K562 (cell line): ENCODE measurements at regions not wholly inside any gene's neighbourhood (a gene's known extent, or its start where the extent isn't known, plus 50 kb on each side); places are given as distances from the start of the nearest gene placed in this dataset.

Source experiments
- ATAC-seq: fragments of 200-7000 bp; cut with Tn5 transposase; 3 replicates; pipeline ENCODE4 v1.9.1; 2020; ENCODE audit warnings: moderate library complexity
- BruUV-seq: library from RNA; stranded (reverse); fragments of 400-500 nt; replicated peaks from 2 replicates; lab custom pipeline; 2021; lab: Mats Ljungman, UMichigan
- CTCF ChIA-PET: fragments of 300-600 bp; formaldehyde crosslinking; extraction: SDS; loops from one replicate; lab custom pipeline; 2021; ENCODE audit warnings: low intra/inter-chr PET ratio; lab: Yijun Ruan, JAX
- POLR2A ChIA-PET: fragments of 300-600, 350-650 bp; sonication (Branson Sonifier 250); formaldehyde crosslinking; extraction: SDS; loops from one replicate; lab custom pipeline; 2021; ENCODE audit warnings: antibody characterized with exemption, inconsistent platforms; lab: Yijun Ruan, JAX
- DNase-seq, 4 experiments: peaks; one replicate each; pipeline versions ENCODE4 v3.0.0 to v3.0.0-alpha.2; 2011 to 2018; ENCODE audit warnings: low spot score in 3 of 4, mixed read lengths in 3 of 4; ENCODE audit errors: extremely low read depth in 1 of 4
- FAIRE-seq: peaks from 2 replicates; lab custom pipeline; 2011; peaks lifted over from hg19 to GRCh38; lab: Jason Lieb, UNC
- H2AFZ ChIP-seq: 2 replicates; pipeline ENCODE4 v1.6.0; 2011; ENCODE audit warnings: low read depth, low read length, control low read depth, inconsistent platforms
- H3K27ac ChIP-seq: fragments of 200-600 bp; 3 replicates; pipeline ENCODE4 v1.8.0; 2011; ENCODE audit warnings: low read depth, mild to moderate bottlenecking, control low read depth, inconsistent platforms, low read length, moderate library complexity, mixed read lengths; ENCODE audit errors: extremely low read depth
- H3K27me3 ChIP-seq, 2 experiments: fragments of 300-600 bp in 1 of 2; 2 replicates in 1 of 2; 3 replicates in 1 of 2; pipeline versions ENCODE4 v1.6.0 to v1.8.0; 2011; ENCODE audit warnings: inconsistent platforms in 2 of 2, low read length in 2 of 2, mild to moderate bottlenecking in 1 of 2, mixed read lengths in 1 of 2, moderate library complexity in 1 of 2; ENCODE audit not compliant: control insufficient read depth in 2 of 2, insufficient read depth in 2 of 2
- H3K36me3 ChIP-seq: fragments of 300-600 bp; 3 replicates; pipeline ENCODE4 v1.8.0; 2011; ENCODE audit warnings: mild to moderate bottlenecking, low read length, inconsistent platforms; ENCODE audit not compliant: control insufficient read depth, insufficient read depth
- H3K4me1 ChIP-seq, 2 experiments: fragments of 200-600 bp in 1 of 2; replicated peaks in 1 of 2; 2 replicates in 1 of 2; 3 replicates in 1 of 2; pipeline versions ENCODE4 v1.5.1 to v1.8.0; 2011; ENCODE audit warnings: inconsistent platforms in 2 of 2, low read length in 2 of 2, mild to moderate bottlenecking in 1 of 2, mixed read lengths in 1 of 2, moderate library complexity in 1 of 2; ENCODE audit not compliant: control insufficient read depth in 2 of 2, insufficient read depth in 2 of 2
- H3K4me2 ChIP-seq: 2 replicates; pipeline ENCODE4 v1.6.1; 2011; ENCODE audit warnings: low read length, control low read depth, inconsistent platforms, mixed read lengths; ENCODE audit not compliant: insufficient read depth
- H3K4me3 ChIP-seq: fragments of 200-600 bp; sonication (generic), shearing (Covaris generic); 2 replicates; pipeline ENCODE4 v1.5.1; 2016; ENCODE audit warnings: control low read depth, inconsistent platforms
- H3K79me2 ChIP-seq: fragments of 200-600 bp; 3 replicates; pipeline ENCODE4 v1.8.0; 2011; ENCODE audit warnings: low read length, inconsistent platforms; ENCODE audit not compliant: control insufficient read depth, insufficient read depth
- H3K9ac ChIP-seq, 2 experiments: 2 replicates each; pipeline versions ENCODE4 v1.6.0 to v1.6.1; 2011; ENCODE audit warnings: low read depth in 2 of 2, low read length in 2 of 2, control low read depth in 1 of 2, inconsistent platforms in 1 of 2, mild to moderate bottlenecking in 1 of 2, mixed read lengths in 1 of 2; ENCODE audit not compliant: insufficient read depth in 1 of 2
- H3K9me1 ChIP-seq: one replicate; pipeline ENCODE4 v1.6.0; 2011; ENCODE audit warnings: inconsistent platforms, mild to moderate bottlenecking, low read length, moderate library complexity; ENCODE audit not compliant: control insufficient read depth, insufficient read depth
- H3K9me3 ChIP-seq: replicated peaks from 2 replicates; pipeline ENCODE4 v1.5.1; 2011; ENCODE audit warnings: low read depth, low read length, inconsistent platforms; ENCODE audit not compliant: control insufficient read depth, insufficient read depth
- H4K20me1 ChIP-seq: replicated peaks from 2 replicates; pipeline ENCODE4 v1.6.1; 2011; ENCODE audit warnings: low read length, inconsistent platforms, mixed read lengths; ENCODE audit not compliant: control insufficient read depth, insufficient read depth
- ATF7 ChIP-seq: fragments of 450-650 bp; IDR thresholded peaks from 2 replicates; pipeline ENCODE4 v1.7.1; 2014; ENCODE audit warnings: mild to moderate bottlenecking, moderate library complexity
- C11orf30 ChIP-seq: fragments of 450-650 bp; IDR thresholded peaks from 2 replicates; pipeline ENCODE4 v1.6.1; 2016; ENCODE audit warnings: low read depth, mild to moderate bottlenecking
- CHD4 ChIP-seq: fragments of 200-600 bp; sonication (generic); IDR thresholded peaks from 3 replicates; pipeline ENCODE4 v1.6.1; 2012; ENCODE audit warnings: low read depth, mild to moderate bottlenecking, mixed read lengths, low read length, inconsistent platforms; ENCODE audit not compliant: insufficient read depth, insufficient replicate concordance, poor library complexity, severe bottlenecking
- EGR1 ChIP-seq: fragments of 450-650 bp; conservative IDR thresholded peaks from 2 replicates; pipeline ENCODE4 v1.6.1; 2017; ENCODE audit warnings: mild to moderate bottlenecking
- ELF4 ChIP-seq: fragments of 450-650 bp; formaldehyde crosslinking; IDR thresholded peaks from 2 replicates; pipeline ENCODE4 v1.4.0; 2022; ENCODE audit warnings: missing genetic modification characterization
- ELK1 ChIP-seq: sonication (generic); formaldehyde crosslinking; IDR thresholded peaks from 2 replicates; pipeline ENCODE4 v1.8.1; 2022; ENCODE audit warnings: missing genetic modification reagents
- GABPB1 ChIP-seq: sonication (generic); formaldehyde crosslinking; IDR thresholded peaks from 2 replicates; pipeline ENCODE4 v1.8.0; 2022; ENCODE audit warnings: mild to moderate bottlenecking, missing genetic modification reagents
- LEF1 ChIP-seq: fragments of 450-650 bp; IDR thresholded peaks from 2 replicates; pipeline ENCODE4 v1.6.1; 2016; ENCODE audit warnings: mild to moderate bottlenecking
- PREB ChIP-seq: sonication (generic); formaldehyde crosslinking; IDR thresholded peaks from 2 replicates; pipeline ENCODE4 v1.8.1; 2023; ENCODE audit warnings: mild to moderate bottlenecking, missing genetic modification reagents
- RBM39 ChIP-seq: fragments of 200-400 bp; formaldehyde crosslinking; optimal IDR thresholded peaks from 2 replicates; pipeline ENCODE3; 2018; ENCODE audit warnings: low read depth, low read length
- RCOR1 ChIP-seq, 2 experiments: IDR thresholded peaks; 2 replicates each; pipeline ENCODE4 v1.6.1; 2012; ENCODE audit warnings: low read depth in 2 of 2, low read length in 2 of 2, borderline replicate concordance in 1 of 2, improper control_type of control experiment in 1 of 2
- RFX7 ChIP-seq: fragments of 250-450 bp; sonication (Bioruptor Pico); IDR thresholded peaks from 2 replicates; pipeline ENCODE4 v1.5.1; 2021; ENCODE audit warnings: mild to moderate bottlenecking
- SMARCB1 ChIP-seq: IDR thresholded peaks from 2 replicates; pipeline ENCODE4 v1.6.1; 2011; ENCODE audit warnings: improper control_type of control experiment, low read depth; ENCODE audit not compliant: insufficient read length
- ZNF124 ChIP-seq: sonication (generic); formaldehyde crosslinking; IDR thresholded peaks from 2 replicates; pipeline ENCODE4 v1.8.1; 2022; ENCODE audit warnings: missing genetic modification reagents
- ZNF224 ChIP-seq: sonication (generic); formaldehyde crosslinking; IDR thresholded peaks from 2 replicates; pipeline ENCODE4 v1.8.0; 2022; ENCODE audit warnings: mild to moderate bottlenecking, missing genetic modification reagents
- ZNF384 ChIP-seq: IDR thresholded peaks from 2 replicates; pipeline ENCODE4 v1.6.1; 2012; ENCODE audit warnings: low read depth, low read length, improper control_type of control experiment
- WGBS: fragments of 100-300 bp; shearing (Covaris generic); methylation state at CpG from one replicate; pipeline ENCODE4 v1.1.6; 2016; ENCODE audit warnings: low coverage, mixed read lengths; ENCODE audit not compliant: insufficient coverage; ENCODE audit errors: missing lambda C conversion rate; 5-methylcytosine and 5-hydroxymethylcytosine counted together
- in situ Hi-C: fragments of 300-500 bp; cut with MboI; formaldehyde crosslinking; loops from 4 replicates; pipeline ENCODE4 v1.15.0; 2018; ENCODE audit warnings: inconsistent platforms, mixed read lengths
- intact Hi-C: fragments of 100-400 bp; cut with micrococcal nuclease; formaldehyde crosslinking; loops from 2 replicates; pipeline ENCODE4 v1.14.2; 2022
- TF ChIP-seq, protein P1 (sequence below), 2 experiments: fragments of 450-650 bp in 1 of 2; sonication (generic) in 1 of 2; formaldehyde crosslinking; conservative IDR thresholded peaks; 2 replicates each; pipeline versions ENCODE4 v1.4.0 to v1.8.1; 2020 to 2022; ENCODE audit warnings: mild to moderate bottlenecking in 1 of 2, missing genetic modification reagents in 1 of 2

- ChIA-PET POLR2A (no interaction called here), CTCF (no interaction called here)
- no peaks in the 10 kb centered on the region for H3K36me3 ChIP-seq
- no peak overlapping the region for H3K4me2 ChIP-seq
- H3K79me2 ChIP-seq = no peaks in the 10 kb centered on the region
- H3K4me1 ChIP-seq = no peaks in the 10 kb centered on the region
- BruUV-seq = no TSS peak
- no peaks in the 10 kb centered on the region for H4K20me1 ChIP-seq
- in situ Hi-C loops = no loop called here
- no peaks in the 10 kb centered on the region for H3K9me3 ChIP-seq
- ATAC-seq = no peak
- no peaks in the 10 kb centered on the region for H3K27me3 ChIP-seq
- H3K9ac ChIP-seq = no peak overlapping the region
- no peak overlapping the region for H2AFZ ChIP-seq
- DNase-seq = no peak
- no peak overlapping the region for H3K4me3 ChIP-seq
- no peaks in the 10 kb centered on the region for H3K9me1 ChIP-seq
- no peak for FAIRE-seq
- TF ChIP-seq GABPB1 (CRISPR knock-in tag) = no peak
- TF ChIP-seq ELK1 = no peak
- TF ChIP-seq ATF7 = no peak
- no peak for TF ChIP-seq RBM39
- no peak for TF ChIP-seq C11orf30
- TF ChIP-seq ZNF384 = no peak
- no peak for TF ChIP-seq ELF4 (CRISPR knock-in tag)
- no peak for TF ChIP-seq RFX7
- TF ChIP-seq EGR1 = no peak
- TF ChIP-seq LEF1 = no peak
- TF ChIP-seq ZNF224 (CRISPR knock-in tag) = no peak
- no peak for TF ChIP-seq CHD4
- TF ChIP-seq PREB (CRISPR knock-in tag) = no peak
- TF ChIP-seq SMARCB1 = no peak
- TF ChIP-seq, protein P1, sequence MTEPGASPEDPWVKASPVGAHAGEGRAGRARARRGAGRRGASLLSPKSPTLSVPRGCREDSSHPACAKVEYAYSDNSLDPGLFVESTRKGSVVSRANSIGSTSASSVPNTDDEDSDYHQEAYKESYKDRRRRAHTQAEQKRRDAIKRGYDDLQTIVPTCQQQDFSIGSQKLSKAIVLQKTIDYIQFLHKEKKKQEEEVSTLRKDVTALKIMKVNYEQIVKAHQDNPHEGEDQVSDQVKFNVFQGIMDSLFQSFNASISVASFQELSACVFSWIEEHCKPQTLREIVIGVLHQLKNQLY (CRISPR knock-in tag; conservative IDR thresholded peaks at IDR 0.05) = no peak
- no peak for TF ChIP-seq ZNF124
- TF ChIP-seq RCOR1 (IDR thresholded peaks at IDR 0.05; ENCODE audit: borderline replicate concordance in 1 of 2, low read depth in 2 of 2, low read length in 2 of 2) = no peak
- no peak overlapping the region for H3K27ac ChIP-seq
- intact Hi-C loops = no loop called here
- 15% methylated on average over 5 of the region's 5 CpGs for WGBS
Observed at GRCh38 chr5:58133631-58134296, 326.1 kb downstream of the PLK2 start.
